ENCODE measurements at regions not wholly inside any gene's neighbourhood (a gene's known extent, or its start where the extent isn't known, plus 50 kb on each side); places are given as distances from the start of the nearest gene placed in this dataset.

DNA sequence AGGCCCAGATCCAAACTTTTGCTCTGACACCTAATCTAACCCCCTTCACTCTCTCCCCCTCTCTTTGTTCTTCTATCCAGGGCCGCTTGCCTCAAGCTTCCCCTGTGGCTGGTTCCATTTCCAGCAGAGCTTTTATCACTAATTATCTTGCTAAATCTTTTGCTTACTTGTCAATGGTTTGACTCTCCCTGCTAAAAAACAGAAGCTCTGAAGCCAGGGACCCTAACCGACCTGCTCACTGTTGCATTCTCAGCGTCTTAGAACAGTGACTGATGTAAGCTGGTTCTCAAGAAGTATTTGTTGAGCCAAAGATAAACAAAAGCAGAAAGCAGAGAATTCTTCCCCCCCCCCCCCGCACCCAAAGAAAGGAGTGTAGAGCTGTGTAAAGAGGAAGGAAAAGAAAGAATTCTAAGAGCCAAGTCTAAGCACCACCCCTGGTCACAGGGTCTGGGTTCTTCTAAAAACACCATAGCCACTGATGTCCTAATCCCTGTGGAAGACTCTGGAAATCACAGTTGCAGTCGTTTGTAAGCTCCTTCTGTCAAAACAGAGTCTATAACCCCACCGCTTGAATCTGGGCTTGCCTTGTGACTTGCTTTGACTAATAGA is 385.8 kb downstream of the MED13L start:
- ChIA-PET CTCF (interaction anchor here (0.7 kb wide), 1 partner anchor 24 kb away, joined by 5 read pairs; no protein-coding TSS in a partner anchor), POLR2A (ENCODE audit: unreplicated experiment) (no interaction called here)
- H2AFZ ChIP-seq (ENCODE audit: low read length): no peak overlapping the region
- TF ChIP-seq EZH2phosphoT487 (IDR thresholded peaks at IDR 0.05; ENCODE audit: borderline replicate concordance, low read length): no peak
- TF ChIP-seq, protein P1, sequence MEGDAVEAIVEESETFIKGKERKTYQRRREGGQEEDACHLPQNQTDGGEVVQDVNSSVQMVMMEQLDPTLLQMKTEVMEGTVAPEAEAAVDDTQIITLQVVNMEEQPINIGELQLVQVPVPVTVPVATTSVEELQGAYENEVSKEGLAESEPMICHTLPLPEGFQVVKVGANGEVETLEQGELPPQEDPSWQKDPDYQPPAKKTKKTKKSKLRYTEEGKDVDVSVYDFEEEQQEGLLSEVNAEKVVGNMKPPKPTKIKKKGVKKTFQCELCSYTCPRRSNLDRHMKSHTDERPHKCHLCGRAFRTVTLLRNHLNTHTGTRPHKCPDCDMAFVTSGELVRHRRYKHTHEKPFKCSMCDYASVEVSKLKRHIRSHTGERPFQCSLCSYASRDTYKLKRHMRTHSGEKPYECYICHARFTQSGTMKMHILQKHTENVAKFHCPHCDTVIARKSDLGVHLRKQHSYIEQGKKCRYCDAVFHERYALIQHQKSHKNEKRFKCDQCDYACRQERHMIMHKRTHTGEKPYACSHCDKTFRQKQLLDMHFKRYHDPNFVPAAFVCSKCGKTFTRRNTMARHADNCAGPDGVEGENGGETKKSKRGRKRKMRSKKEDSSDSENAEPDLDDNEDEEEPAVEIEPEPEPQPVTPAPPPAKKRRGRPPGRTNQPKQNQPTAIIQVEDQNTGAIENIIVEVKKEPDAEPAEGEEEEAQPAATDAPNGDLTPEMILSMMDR (conservative IDR thresholded peaks at IDR 0.05; ENCODE audit: low read depth, low read length): no peak
- TF ChIP-seq EZH2 (IDR thresholded peaks at IDR 0.05; ENCODE audit: low read length, unreplicated experiment): no peak
- H3K9me3 ChIP-seq (ENCODE audit: low read length): no peaks in the 10 kb centered on the region
- BruUV-seq (replicated peaks): no TSS peak
- no peak overlapping the region for H3K9ac ChIP-seq (ENCODE audit: low read length)
- H3K4me3 ChIP-seq (ENCODE audit: low read length): no peak overlapping the region
- no peak overlapping the region for H3K27ac ChIP-seq (ENCODE audit: low read length)
- H3K9me2 ChIP-seq (replicated peaks; ENCODE audit: low read length): no peaks in the 10 kb centered on the region
- peaks cover 30% of the 10 kb centered on the region for H3K27me3 ChIP-seq (ENCODE audit: low read length)
- ATAC-seq (no peak), DNase-seq (no peak)
- no peaks in the 10 kb centered on the region for H4K20me1 ChIP-seq (ENCODE audit: low read length)
- no peaks in the 10 kb centered on the region for H3K79me2 ChIP-seq (ENCODE audit: low read length)
- no peaks in the 10 kb centered on the region for H3F3A ChIP-seq (ENCODE audit: low read length, unreplicated experiment)
- no peaks in the 10 kb centered on the region for H3K36me3 ChIP-seq (ENCODE audit: low read depth, low read length)
- no peaks in the 10 kb centered on the region for H3K4me1 ChIP-seq (ENCODE audit: insufficient read depth, low read length)
- intact Hi-C loops (cut with micrococcal nuclease): no loop called here
- no peak overlapping the region for H3K4me2 ChIP-seq (ENCODE audit: low read length)

DNA sequence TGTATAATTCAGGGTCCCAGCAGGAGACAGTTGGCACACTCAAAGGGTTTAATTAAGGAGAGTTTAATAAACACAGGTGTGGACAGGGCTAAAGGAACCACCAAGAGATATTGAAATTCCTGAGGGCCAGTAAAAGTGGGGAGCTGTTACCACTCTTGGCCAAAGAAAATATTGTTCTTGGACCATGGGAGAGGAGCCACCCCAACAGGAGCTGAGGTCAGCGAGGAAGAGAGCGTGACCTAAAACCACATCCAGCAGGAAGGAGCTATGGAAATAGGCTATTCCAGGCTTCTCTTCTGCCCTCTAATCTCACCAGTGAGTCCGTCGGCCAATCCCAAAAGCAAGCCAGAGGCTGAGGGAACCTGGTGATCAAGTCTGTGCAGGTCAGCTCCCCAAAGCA is 390.8 kb downstream of the MED13L start:
- Histone ChIP-seq H2AFZ (ENCODE audit: low read length) (no peak overlapping the region), H3K9me2 (replicated peaks; ENCODE audit: low read length) (no peaks in the 10 kb centered on the region), H3K79me2 (ENCODE audit: low read length) (no peaks in the 10 kb centered on the region), H3K4me3 (ENCODE audit: low read length) (no peak overlapping the region), H3K36me3 (ENCODE audit: low read depth, low read length) (no peaks in the 10 kb centered on the region), H3K4me2 (ENCODE audit: low read length) (no peak overlapping the region), H4K20me1 (ENCODE audit: low read length) (no peaks in the 10 kb centered on the region), H3K9me3 (ENCODE audit: low read length) (no peaks in the 10 kb centered on the region), H3K27me3 (ENCODE audit: low read length) (no peaks in the 10 kb centered on the region), H3F3A (ENCODE audit: low read length, unreplicated experiment) (no peaks in the 10 kb centered on the region), H3K4me1 (ENCODE audit: insufficient read depth, low read length) (peaks cover 6% of the 10 kb centered on the region; the same call in 1 of the 2 replicates), H3K9ac (ENCODE audit: low read length) (no peak overlapping the region), H3K27ac (ENCODE audit: low read length) (no peak overlapping the region)
- DNase-seq (no peak), ATAC-seq (no peak)
- TF ChIP-seq EZH2phosphoT487 (IDR thresholded peaks at IDR 0.05; ENCODE audit: borderline replicate concordance, low read length): no peak
- TF ChIP-seq, protein P1 (conservative IDR thresholded peaks at IDR 0.05; ENCODE audit: low read depth, low read length): no peak
- no peak for TF ChIP-seq EZH2 (IDR thresholded peaks at IDR 0.05; ENCODE audit: low read length, unreplicated experiment)
- ChIA-PET POLR2A (ENCODE audit: unreplicated experiment) (no interaction called here), CTCF (no interaction called here)
- no TSS peak for BruUV-seq (replicated peaks)
- intact Hi-C loops (cut with micrococcal nuclease): no loop called here

DNA sequence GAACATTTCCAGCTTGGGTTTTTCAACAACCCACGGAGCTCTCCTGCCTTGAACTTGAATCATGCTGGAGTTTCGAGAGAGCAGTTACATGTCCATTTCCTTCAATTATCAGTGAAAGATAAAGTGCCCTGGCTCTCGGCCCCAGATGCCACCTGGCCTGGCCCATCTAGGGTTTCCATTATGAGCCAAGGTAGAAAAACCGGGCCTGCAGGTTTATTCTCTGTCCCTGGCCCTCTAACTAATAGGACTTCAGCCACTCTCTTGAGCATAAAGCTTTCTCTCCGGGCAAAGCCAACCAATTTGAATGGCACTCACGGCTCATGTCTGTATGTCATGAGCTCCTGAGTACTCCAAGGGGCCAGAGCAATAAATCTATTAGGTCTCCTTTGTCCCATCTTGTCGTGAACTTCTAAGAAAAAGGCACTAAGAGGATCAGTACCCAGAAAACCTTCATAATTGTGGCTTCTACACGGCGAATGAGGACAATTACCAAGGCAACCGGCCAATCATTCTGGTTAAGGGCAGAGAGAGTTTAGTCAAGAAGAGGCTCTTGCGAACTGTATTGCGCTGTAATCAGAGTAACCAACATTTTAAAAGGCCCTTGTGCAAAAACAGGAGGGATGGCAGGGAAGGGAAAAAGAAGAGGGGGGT is 392.3 kb downstream of the MED13L start:
- H3K9ac ChIP-seq (ENCODE audit: low read length): no peak overlapping the region
- no peaks in the 10 kb centered on the region for H3K9me3 ChIP-seq (ENCODE audit: low read length)
- H3K4me2 ChIP-seq (ENCODE audit: low read length): no peak overlapping the region
- intact Hi-C loops (cut with micrococcal nuclease): no loop called here
- H3K4me1 ChIP-seq (ENCODE audit: insufficient read depth, low read length): peaks cover 12% of the 10 kb centered on the region
- no peak overlapping the region for H2AFZ ChIP-seq (ENCODE audit: low read length)
- ChIA-PET POLR2A (ENCODE audit: unreplicated experiment) (no interaction called here), CTCF (interaction anchor here (0.7 kb wide), 1 partner anchor 902 kb away, joined by 3 read pairs; no protein-coding TSS in a partner anchor)
- BruUV-seq (replicated peaks): no TSS peak
- no peaks in the 10 kb centered on the region for H3K79me2 ChIP-seq (ENCODE audit: low read length)
- no peaks in the 10 kb centered on the region for H3K36me3 ChIP-seq (ENCODE audit: low read depth, low read length)
- no peak overlapping the region for H3K27ac ChIP-seq (ENCODE audit: low read length)
- TF ChIP-seq EZH2phosphoT487 (IDR thresholded peaks at IDR 0.05; ENCODE audit: borderline replicate concordance, low read length) (no peak), EZH2 (IDR thresholded peaks at IDR 0.05; ENCODE audit: low read length, unreplicated experiment) (no peak)
- TF ChIP-seq, protein P1 (conservative IDR thresholded peaks at IDR 0.05; ENCODE audit: low read depth, low read length): no peak
- H4K20me1 ChIP-seq (ENCODE audit: low read length): no peaks in the 10 kb centered on the region
- DNase-seq (peak; percentile 47), ATAC-seq (no peak)
- H3K4me3 ChIP-seq (ENCODE audit: low read length): no peak overlapping the region
- H3K9me2 ChIP-seq (replicated peaks; ENCODE audit: low read length): no peaks in the 10 kb centered on the region
- no peaks in the 10 kb centered on the region for H3K27me3 ChIP-seq (ENCODE audit: low read length)
- no peaks in the 10 kb centered on the region for H3F3A ChIP-seq (ENCODE audit: low read length, unreplicated experiment)
